ENCODE measurements at regions not wholly inside any gene's neighbourhood (a gene's known extent, or its start where the extent isn't known, plus 50 kb on each side); places are given as distances from the start of the nearest gene placed in this dataset.

- no peak for DNase-seq
These were observed 372.4 kb upstream of the ATP5MC3 start for GRCh38 chr2:175553910-175554309.

- no peak for DNase-seq
These were observed 371.4 kb upstream of the ATP5MC3 start for GRCh38 chr2:175552902-175553301.

- no peak for DNase-seq
These were observed 358.9 kb upstream of the ATP5MC3 start for GRCh38 chr2:175540421-175540820.

DNA sequence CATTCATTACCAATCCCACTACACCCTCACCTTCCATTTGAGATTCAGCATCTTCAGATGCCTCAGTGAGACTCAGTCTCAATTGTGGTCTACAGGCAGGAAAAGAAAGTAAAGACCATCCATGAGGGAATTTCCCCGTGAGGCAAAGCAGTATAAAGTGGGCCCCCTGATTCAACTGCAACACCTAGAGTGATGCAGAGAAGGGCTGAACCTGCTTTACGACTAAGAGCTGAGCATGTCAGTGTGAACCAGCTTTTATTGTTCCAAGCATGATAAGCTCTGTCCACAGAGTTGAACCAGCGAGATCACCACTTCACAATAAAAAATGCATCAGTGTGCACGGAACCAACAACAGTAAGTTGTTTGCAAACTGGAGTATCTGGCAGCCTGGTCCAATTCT lies 357.6 kb upstream of the ATP5MC3 start:
- DNase-seq: no peak

- DNase-seq: no peak
These were observed 354.5 kb upstream of the ATP5MC3 start for GRCh38 chr2:175536059-175536458.

DNA sequence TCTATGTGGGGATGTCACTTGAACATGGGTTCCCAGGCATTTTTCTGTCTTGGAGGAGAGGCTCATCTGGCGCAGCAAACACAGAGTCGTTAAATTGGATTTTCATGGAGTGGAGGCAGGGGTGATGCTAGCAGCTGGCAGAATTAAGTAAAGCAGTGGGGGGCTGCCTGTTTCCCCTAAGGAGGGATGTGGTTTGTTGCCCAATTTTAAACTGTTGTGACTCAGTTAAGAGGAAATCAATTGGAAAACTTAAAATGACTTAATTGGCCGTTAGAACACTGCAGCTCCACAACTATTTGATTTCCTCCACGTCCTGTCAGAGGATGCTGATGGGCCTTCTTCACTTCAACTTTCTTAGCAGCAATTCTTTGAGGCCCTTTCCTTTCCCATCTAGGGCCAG lies 354.1 kb upstream of the ATP5MC3 start:
- no peak for DNase-seq

GRCh38 chr2:175525975-175526374 lies 344.5 kb upstream of the ATP5MC3 start:
- no peak for DNase-seq

DNA sequence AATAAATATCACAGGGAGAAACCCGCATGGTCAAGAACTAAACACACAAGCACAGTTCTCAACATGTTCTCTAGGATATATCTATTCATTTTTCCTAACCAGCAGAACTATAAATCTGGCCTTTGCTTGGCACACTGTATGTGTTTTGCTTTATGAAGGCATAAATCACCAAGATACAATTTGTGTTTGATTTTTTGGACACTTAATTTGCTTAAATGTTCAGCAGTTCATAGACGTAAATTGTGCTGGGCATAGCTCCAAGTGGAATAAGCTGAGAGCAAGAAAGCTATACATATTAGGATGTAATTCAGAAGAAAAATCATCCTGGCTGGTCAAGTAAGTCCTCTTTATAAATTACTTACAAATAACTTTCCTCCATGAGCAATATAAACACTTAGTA lies 341.5 kb upstream of the ATP5MC3 start:
- DNase-seq: no peak

DNA sequence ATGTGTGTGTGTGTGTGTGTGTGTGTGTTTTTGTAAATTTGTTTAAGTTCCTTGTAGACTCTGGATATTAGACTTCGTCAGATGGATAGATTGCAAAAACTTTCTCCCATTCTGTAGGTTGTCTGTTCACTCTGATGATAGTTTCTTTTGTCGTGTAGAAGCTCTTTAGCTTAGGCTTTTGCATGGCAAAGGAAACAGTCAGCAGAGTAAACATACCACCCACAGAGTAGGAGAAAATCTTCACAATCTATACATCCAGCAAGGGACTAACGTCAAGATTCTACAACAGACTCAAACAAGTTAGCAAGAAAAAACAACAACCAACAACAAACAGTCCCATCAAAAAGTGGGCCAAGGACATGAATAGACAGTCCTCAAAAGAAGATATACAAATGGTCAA lies 336.7 kb upstream of the ATP5MC3 start:
- DNase-seq: no peak

DNA sequence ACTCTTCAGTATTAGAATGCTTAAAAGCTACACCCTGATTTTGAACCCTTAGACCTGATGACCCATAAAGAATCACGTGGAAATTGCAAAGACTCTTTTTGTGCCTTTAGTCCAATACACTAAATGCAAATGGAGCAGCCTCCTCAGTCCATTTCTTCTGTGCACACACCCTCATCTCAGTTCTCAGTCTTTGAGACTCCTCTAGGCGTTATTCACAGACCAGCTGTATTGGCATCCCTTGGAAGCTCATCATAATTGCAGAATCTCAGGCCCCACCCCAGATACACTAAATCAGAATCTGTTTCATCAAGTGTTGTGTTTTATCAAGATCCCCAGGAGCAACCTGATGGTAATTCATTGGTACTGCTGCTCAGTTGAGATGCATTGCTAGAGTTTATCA lies 335.0 kb upstream of the ATP5MC3 start:
- no peak for DNase-seq

DNA sequence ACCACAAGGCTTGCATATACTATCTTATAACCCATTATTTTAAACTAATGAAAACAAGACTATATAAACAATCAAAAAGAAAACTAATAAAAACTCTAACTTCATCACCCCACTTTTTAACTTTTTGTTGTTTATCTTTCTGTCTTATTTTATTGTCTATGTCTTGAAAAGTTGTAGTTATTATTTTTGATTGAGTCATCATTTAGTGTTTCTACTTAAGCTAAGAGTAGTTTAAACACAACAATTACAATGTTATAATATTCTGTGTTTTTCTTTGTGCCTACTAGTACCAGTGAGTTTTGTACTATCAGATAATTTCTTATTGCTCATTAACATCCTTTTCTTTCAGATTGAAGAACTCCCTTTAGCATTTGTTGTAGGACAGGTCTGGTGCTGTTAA lies 318.7 kb upstream of the ATP5MC3 start:
- DNase-seq: no peak

- no peak for DNase-seq
These were observed 308.9 kb upstream of the ATP5MC3 start for GRCh38 chr2:175490360-175490791.

- no peak for DNase-seq
These were observed 296.7 kb upstream of the ATP5MC3 start for GRCh38 chr2:175478096-175478768.

- no peak for DNase-seq
These were observed 295.4 kb upstream of the ATP5MC3 start for GRCh38 chr2:175476948-175477347.

DNA sequence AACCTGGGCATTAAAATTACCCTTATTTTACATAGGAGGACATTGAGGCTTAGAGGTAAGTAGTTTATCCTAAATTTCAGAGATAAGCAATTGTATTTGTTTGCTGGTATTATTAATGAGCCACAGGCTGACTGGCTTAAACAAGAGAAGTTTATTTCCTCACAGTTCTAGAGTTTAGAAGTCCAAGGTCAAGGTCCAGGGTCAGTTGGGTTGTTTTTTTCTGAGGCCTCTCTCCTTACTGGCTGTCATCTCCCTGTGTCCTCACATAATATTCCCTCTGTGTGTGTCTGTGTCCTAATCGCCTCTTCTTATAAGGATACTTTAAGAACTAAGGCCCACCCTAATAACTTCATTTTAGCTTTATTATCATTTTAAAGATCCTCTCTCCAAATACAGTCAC lies 294.9 kb upstream of the ATP5MC3 start:
- DNase-seq: no peak

- DNase-seq: no peak
These were observed 293.6 kb upstream of the ATP5MC3 start for GRCh38 chr2:175475130-175475529.

GRCh38 chr2:175468431-175469098 lies 287.1 kb upstream of the ATP5MC3 start:
- no peak for DNase-seq

DNA sequence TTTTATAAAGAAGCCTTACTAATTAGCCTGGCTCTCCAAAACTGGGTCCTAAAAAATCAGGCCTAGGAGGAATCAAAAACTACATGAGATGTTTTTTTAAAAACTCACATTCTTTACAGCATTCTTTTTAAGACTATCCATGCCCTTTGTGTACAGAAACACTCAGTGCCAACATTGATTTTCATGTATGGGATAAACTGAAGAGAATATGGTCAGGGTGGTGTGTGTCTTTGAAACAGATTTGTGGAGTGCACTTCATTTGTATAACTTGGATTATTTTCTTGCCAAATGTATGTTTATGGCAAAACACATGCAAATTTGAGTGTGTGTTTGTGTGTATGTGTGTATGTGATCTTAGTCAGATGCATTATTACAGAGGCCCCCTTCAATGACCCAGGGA lies 283.6 kb upstream of the ATP5MC3 start:
- no peak for DNase-seq

DNA sequence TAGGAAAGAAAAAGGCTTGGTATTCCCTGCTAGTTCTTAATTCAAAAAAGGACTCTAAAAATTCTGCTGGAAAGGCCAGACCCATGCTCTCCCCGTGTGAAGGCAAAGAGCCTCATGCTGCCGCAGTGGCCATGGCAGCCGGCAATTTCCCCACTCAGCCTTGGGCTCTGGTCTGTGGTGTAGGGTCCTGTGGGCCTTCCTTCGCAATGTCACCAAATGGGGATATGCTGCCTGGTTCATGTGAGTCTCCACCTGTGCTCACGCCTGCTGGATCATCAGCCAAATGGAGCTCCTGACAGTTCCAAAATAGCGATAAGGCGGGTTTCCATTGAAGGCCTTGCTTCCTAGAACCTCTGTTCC lies 282.8 kb upstream of the ATP5MC3 start:
- DNase-seq: no peak

DNA sequence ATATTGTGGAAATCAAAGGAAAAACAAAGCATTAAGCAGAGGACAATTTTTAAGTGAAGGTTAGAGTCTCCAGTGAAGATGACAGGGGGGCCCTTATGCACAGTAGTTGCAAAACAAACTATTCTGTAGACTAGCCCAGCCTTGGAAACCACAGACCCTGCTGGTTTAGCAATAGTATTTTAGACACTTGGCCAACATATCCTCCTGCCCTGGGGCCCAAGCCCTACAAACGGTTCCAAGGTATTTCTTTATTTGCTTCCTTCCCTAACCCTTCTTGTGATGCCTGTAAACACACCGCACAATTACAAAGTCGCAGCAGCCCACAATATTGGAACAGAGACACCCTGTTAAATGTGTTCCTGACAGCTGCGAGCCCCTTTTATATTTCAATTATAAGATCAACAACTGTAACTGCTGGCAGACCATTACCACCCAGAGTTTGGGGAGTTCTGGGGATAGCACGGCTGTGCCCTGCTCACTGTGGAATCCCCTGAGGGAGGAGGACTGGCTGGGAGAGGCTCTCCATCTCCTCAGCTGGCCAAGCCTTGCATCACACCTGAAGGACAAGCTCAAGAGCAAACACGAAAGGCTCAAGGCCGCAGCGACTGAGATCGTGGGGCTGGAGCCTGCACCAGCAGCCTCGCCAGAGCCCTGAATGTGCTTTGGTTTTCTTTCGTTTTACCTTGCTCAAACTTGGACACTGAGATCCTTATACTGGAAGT lies 282.2 kb upstream of the ATP5MC3 start:
- no peak for DNase-seq

GRCh38 chr2:175463169-175463568 lies 281.7 kb upstream of the ATP5MC3 start:
- no peak for DNase-seq

GRCh38 chr2:175462246-175462645 lies 280.7 kb upstream of the ATP5MC3 start:
- DNase-seq: no peak

DNA sequence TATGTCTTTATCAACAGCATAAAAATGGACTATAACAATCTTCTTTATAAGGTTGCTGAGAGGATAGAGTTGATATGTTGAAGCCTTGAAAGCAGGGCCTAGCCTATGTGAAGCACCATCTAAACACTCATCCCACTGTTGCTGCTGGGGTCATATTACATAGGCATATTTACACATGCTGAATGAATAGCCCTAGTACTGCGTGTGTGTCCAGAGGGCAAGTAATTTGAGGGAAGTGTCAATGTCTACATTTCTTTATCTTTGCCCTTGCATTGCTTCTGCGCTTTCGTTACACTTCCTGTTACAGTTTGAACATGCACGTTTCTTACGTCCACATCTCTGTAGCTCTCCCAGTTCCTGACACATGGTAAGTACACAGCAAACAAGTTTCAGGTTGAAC lies 280.3 kb upstream of the ATP5MC3 start:
- no peak for DNase-seq

DNA sequence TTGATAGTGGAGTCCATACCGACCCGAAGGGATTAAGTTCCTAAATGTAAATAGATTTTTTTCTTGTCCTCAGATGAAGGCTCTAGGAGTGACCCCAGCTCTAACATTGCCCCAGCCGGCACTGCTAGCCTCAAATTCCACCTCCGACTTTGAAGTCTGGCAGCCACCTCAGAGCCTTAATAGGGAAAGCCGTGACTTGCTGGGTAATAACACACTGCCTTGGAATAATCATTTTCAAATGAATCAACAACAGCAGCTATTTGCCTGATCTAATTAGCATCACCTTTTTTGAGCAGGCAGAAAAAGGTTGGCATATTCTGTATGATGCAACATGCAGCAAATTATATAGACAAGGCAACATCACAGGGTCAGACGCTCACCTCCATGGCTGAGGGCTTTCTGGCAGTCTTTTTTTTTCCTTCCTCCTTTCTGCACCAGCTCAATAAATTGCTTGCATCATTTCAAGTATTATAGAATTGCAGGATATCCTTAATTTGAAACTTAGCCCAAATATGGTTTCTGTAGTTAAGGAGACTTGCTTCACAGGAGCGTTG lies 276.5 kb upstream of the ATP5MC3 start:
- no peak for DNase-seq
